ENCODE measurements at regions not wholly inside any gene's neighbourhood (a gene's known extent, or its start where the extent isn't known, plus 50 kb on each side); places are given as distances from the start of the nearest gene placed in this dataset.

- Histone ChIP-seq H3K4me3 (ENCODE audit: insufficient read depth, low read depth, low read length) (no peak overlapping the region), H3K36me3 (ENCODE audit: control insufficient read depth, insufficient read depth, low read length) (no peaks in the 10 kb centered on the region), H3K56ac (ENCODE audit: extremely low read depth, insufficient read depth, low read length) (no peak overlapping the region), H2BK20ac (ENCODE audit: low read depth, low read length) (no peak overlapping the region), H3K9me3 (ENCODE audit: control insufficient read depth, insufficient read depth, low read length) (no peaks in the 10 kb centered on the region), H2BK5ac (ENCODE audit: low read depth, low read length, poor library complexity, severe bottlenecking) (no peak overlapping the region), H3K9ac (ENCODE audit: low read depth, low read length) (no peak overlapping the region), H3K79me1 (ENCODE audit: low read depth in 1 of 2, low read length in 2 of 2) (no peaks in the 10 kb centered on the region), H3K23ac (ENCODE audit: low read depth, low read length) (no peak overlapping the region), H3K4me1 (ENCODE audit: control insufficient read depth, insufficient read depth, low read length) (no peaks in the 10 kb centered on the region), H3K18ac (ENCODE audit: low read depth, low read length) (no peak overlapping the region), H3K4me2 (ENCODE audit: low read depth, low read length) (no peak overlapping the region), H4K8ac (ENCODE audit: low read depth in 2 of 2, low read length in 2 of 2) (no peak overlapping the region), H4K5ac (ENCODE audit: low read depth, low read length) (no peak overlapping the region), H3K27ac (ENCODE audit: insufficient read depth, low read length) (no peak overlapping the region), H3K14ac (replicated peaks; ENCODE audit: low read depth, low read length) (no peak overlapping the region), H3K4ac (ENCODE audit: low read depth, low read length) (no peak overlapping the region), H2AK5ac (ENCODE audit: low read depth, low read length) (no peak overlapping the region), H2BK120ac (ENCODE audit: low read depth, low read length) (no peak overlapping the region), H2AK9ac (replicated peaks; ENCODE audit: low read depth, low read length, poor library complexity) (no peak overlapping the region), H4K20me1 (ENCODE audit: insufficient read depth, low read length) (no peaks in the 10 kb centered on the region), H3K27me3 (ENCODE audit: control insufficient read depth, insufficient read depth, low read length) (no peaks in the 10 kb centered on the region), H4K91ac (ENCODE audit: insufficient read depth, low read depth, low read length) (no peak overlapping the region), H2AFZ (replicated peaks; ENCODE audit: low read length, poor library complexity) (no peak overlapping the region), H2BK15ac (ENCODE audit: low read depth, low read length) (no peak overlapping the region), H3K9me1 (ENCODE audit: insufficient read depth, low read length) (no peaks in the 10 kb centered on the region)
- WGBS, 2 experiments (ENCODE audit: extremely low coverage in 2 of 2, insufficient read length in 1 of 2), result no CpG with 5 or more reads among the region's 2 CpGs
- ATAC-seq (ENCODE audit: low read depth) (no peak), DNase-seq (no peak)
- ChIA-PET CTCF (no interaction called here), POLR2A (ENCODE audit: unreplicated experiment) (no interaction called here)
- dilution Hi-C loops (cut with HindIII; ENCODE audit: low sequenced_read_pairs, unreplicated experiment) (no loop called here), intact Hi-C loops (cut with micrococcal nuclease) (no loop called here), in situ Hi-C loops (cut with MboI; ENCODE audit: low sequenced_read_pairs) (no loop called here)
- BruUV-seq (replicated peaks), result no TSS peak
- no peak for TF ChIP-seq MAFK (IDR thresholded peaks at IDR 0.05; ENCODE audit: low read depth, low read length)
- no peak for TF ChIP-seq BHLHE40 (IDR thresholded peaks at IDR 0.05; ENCODE audit: low read depth, low read length)
Observed at GRCh38 chr13:34730961-34731360, 211.1 kb upstream of the NBEA start.

All from IMR-90 (cell line).